ENCODE measurements at regions not wholly inside any gene's neighbourhood (a gene's known extent, or its start where the extent isn't known, plus 50 kb on each side); places are given as distances from the start of the nearest gene placed in this dataset.
"Not testable (repeated sequence)": the region's sequence is repeated elsewhere in the genome, so short reads cannot be mapped to it uniquely, and the experiment has no call there.

GRCh38 chr3:24689353-24689752 lies 194.7 kb upstream of the THRB start:
- no peak for DNase-seq

DNA sequence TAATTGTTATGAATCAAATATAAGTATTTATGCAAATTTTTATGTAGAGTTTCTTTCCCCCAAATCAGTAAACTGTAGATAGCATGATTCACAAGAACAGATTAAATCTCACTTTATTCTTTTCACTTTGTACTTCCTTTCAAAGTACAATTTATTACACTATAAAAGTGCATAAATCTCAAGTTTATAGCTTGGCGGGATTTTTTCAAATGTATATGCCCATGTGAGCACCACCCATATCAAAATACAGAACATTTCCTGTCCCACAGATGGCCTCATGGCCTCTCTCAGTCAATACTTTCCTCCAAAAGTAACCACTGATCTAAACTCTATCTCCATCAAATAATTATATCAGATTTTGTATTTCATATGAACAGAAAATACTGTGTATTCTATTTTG lies 196.1 kb upstream of the THRB start:
- DNase-seq: no peak

DNA sequence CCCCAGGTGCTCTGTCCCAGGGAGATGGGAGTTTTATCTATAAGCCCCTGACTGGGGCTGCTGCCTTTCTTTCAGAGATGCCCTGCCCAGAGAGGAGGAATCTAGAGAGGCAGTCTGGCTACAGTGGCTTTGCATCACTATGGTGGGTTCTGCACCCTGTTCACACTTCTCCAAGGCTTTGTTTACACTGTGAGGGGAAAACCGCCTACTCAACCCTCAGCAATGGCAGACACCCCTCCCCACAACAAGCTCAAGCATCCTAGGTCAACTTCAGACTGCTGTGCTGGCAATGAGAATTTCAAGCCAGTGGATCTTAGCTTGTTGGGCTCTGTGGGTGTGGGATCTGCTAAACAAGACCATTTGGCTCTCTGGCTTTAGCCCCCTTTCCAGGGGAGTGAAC lies 204.4 kb upstream of the THRB start:
- DNase-seq: not testable (repeated sequence)

- peak; percentile 5 for DNase-seq
Measured at GRCh38 chr3:24704496-24704895, 209.8 kb upstream of the THRB start.

- no peak for DNase-seq
Measured at GRCh38 chr3:24707936-24708335, 213.3 kb upstream of the THRB start.

DNA sequence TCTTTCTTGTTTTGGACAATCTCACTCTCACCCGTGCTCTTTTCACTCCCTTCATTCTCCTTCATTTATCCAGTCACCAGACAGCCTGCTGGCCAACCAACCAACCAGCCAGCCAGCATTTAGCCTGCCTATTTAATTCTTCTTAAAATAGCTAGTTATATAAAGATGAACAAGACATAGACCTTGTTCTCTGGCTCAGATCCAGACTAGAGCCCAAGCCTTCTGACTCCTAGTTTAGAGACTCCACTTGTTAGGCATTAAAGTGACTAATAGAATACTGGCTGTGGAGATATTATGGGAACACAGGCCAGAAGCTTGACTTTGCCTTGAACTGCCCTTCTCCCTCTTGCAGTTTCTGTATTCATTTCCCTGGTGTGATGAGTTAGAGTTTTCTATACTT lies 215.3 kb upstream of the THRB start:
- no peak for DNase-seq

GRCh38 chr3:24713516-24713915 lies 218.9 kb upstream of the THRB start:
- no peak for DNase-seq

DNA sequence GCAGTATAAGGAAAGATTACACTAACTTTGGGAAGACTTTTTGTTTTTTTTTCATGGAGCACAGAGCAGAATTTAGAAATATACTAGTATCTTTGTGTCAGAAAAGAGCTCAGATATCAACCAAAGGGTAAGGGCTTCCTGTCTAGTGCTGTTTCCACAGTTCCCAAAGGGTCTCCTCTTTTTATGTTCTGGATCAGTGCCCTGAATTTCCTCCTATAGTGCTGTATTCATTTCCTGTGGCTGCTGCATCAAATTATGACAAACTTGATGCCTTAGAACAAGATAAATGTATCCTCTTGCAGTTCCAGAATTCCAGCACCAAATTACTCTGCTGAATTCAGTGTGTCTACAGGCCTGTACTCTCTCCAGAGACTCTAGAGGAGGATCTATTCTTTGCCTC lies 219.8 kb upstream of the THRB start:
- no peak for DNase-seq

- DNase-seq: no peak
Measured at GRCh38 chr3:24715171-24715792, 220.6 kb upstream of the THRB start.

GRCh38 chr3:24722087-24722486 lies 227.4 kb upstream of the THRB start:
- no peak for DNase-seq

DNA sequence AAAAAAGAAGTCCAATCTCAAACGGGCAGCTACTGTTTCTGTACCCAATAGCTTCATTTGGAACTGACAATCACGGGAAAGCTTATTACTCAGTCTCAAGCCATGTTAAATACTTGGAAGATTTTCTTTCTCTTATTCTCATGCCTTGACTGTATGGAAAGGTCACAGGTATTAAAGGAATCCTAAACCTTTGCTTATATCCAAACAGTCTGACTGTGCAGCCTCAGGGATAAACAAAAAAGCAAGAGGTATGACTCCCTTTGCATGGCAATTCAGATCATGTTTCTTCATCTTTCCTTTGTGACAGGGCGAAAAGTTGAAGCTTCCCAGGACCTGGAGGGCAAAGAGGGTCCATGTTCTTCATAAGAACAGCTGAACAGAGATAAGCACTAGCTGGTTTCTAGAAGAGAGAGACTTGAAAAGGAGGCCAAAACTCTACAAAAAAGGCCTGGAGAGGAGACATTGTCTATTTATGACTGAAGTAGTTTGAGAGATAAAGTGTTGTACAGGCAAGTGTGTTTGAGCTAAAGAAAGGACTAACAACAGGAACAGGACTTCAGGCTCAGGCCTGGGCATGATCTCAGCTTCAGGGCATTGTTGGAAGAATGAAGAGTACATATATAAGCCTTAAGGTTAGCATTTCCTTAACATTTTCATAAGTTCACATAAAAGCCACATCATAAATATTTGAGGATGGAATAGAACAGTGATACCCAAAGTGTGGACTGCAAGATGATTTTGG lies 231.0 kb upstream of the THRB start:
- no peak for DNase-seq

GRCh38 chr3:24726423-24726822 lies 231.8 kb upstream of the THRB start:
- no peak for DNase-seq

- no peak for DNase-seq
Measured at GRCh38 chr3:24730173-24730572, 235.5 kb upstream of the THRB start.

DNA sequence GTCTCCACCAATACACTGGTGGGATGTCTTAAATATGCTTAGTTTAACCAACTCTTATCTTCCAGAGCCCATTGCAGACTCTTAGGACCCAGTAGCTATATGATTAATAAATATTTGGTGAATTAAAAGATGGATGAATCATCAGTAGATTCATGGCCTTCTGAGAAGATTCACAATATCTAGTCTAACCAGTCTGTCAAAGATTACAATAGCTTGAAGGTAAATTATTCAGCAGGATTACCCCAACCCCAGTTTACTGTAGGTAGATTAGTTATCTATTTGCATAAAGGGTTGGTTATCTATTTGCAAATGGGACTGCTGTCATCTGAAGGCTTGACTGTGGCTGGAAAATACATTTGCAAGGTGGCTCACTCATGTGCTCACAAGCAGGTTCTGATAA lies 239.4 kb upstream of the THRB start:
- no peak for DNase-seq

GRCh38 chr3:24736701-24737100 lies 242.1 kb upstream of the THRB start:
- no peak for DNase-seq

DNA sequence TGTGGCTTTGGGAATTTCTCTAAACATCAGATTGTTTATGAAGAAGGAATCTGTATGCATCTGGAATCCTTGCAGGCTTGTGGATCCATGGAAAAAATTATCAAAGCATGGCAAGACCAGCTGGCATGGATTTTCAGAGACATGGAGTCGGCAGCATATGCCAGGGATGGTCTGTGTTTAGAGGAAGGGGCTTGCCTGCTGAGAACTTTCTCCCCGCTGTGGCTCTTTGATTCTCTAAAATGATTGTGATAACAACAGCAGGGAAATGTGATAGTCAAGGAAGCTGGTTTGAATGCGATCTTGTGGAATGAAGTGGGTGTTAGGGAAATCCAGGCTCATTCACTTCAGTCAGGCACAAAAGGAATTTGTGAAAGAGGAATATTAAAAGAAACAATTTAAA lies 245.7 kb upstream of the THRB start:
- no peak for DNase-seq

- DNase-seq: no peak
Measured at GRCh38 chr3:24741506-24741905, 246.9 kb upstream of the THRB start.

GRCh38 chr3:24748520-24748919 lies 253.9 kb upstream of the THRB start:
- DNase-seq: no peak

DNA sequence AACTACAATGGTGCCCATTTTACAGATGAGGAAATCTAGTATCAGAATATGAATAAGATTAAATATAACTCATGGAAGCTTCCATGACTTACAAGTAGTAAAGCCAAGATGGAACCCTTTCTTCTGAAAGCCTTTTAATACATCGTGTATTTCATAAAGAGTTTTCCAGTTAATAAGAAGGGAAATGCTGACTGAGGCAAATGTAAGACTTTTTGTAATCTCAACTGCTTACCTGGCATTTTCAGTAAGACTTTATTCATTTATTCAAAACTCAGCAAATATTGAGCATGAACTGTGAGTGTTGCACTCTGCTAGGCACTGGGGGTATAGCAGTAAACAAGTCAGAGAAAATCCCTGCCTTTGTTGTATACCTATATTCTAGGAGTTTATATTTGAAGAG lies 256.4 kb upstream of the THRB start:
- no peak for DNase-seq

DNA sequence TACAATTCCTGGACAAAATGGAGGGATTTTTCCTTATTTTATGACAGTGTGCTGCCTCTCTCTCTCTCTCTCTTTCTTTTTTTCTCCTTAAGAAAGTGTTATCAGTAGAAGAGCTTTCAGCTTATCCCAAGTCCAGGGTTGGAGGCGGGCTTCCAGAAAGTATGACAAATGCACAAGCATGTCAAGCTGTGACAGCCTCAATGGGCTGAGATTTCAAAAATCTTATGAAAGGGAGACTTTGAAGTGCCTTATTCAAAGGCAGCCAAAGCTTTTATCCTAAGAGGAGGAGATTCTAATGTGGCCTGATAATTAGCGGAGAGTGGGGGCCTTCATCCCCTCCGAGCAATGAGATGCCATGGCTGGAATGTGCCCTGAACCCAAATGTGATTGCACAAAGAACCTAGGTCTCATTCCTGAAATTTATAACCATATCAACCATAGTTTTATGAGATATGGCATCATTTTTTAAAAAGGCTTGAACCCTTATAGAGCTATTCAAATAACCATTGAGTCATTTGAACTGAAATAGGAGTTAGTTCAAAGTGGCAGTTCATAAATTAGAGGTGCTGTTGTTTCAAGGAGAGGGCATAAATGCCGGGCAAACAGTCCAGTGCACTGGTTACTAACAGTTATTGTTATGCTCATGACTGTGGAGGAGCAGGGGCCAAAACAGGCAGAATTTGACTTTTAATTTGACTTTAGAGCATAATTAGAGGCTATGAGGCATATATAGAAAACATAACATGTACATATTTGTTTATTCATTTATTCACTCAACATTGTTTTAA lies 261.6 kb upstream of the THRB start:
- DNase-seq: no peak

DNA sequence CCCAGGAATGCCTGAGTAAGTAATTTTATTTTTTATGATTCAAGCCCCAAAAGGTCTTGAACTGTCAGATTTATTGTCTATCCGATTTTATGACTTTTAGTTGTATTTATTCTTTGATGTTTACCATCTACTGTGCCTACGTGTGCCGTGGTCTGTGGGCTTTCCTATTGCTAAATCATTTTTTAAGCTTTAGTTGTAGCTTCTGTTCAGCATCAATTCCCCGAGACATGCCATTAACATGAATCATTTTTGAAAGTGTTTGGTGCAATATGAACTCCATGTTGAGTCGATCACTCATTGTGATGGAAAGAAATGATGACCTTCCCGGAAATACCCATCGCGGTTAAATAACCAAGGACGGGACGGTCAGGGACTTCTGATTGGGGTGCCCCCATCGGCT lies 268.7 kb upstream of the THRB start:
- no peak for DNase-seq

GRCh38 chr3:24764236-24764915 lies 269.7 kb upstream of the THRB start:
- no peak for DNase-seq

- DNase-seq: no peak
Measured at GRCh38 chr3:24765399-24765798, 270.7 kb upstream of the THRB start.

GRCh38 chr3:24769918-24770317 lies 275.3 kb upstream of the THRB start:
- no peak for DNase-seq

Data from NCI-H1105 treated with DMSO at 0.1 percent for 48 hours (cell line).